ENCODE measurements at regions not wholly inside any gene's neighbourhood (a gene's known extent, or its start where the extent isn't known, plus 50 kb on each side); places are given as distances from the start of the nearest gene placed in this dataset.
"Not testable (repeated sequence)": the region's sequence is repeated elsewhere in the genome, so short reads cannot be mapped to it uniquely, and the experiment has no call there.

DNA sequence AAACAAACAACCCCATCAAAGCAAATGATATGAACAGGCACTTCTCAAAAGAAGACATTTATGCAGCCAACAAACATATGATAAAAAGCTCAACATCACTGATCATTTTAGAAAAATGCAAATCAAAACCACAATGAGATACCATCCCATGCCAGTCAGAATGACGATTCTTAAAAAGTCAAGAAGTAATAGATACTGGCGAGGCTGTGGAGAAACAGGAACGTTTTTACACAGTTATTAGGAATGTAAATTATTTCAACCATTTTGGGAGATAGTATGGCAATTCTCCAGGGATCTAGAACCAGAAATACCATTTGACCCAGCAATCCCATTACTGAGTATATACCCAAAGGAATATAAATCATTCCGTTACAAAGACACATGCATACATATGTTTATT is 370.4 kb downstream of the HHIPL2 start:
- DNase-seq (ENCODE audit: low read depth, low spot score), result not testable (repeated sequence)

DNA sequence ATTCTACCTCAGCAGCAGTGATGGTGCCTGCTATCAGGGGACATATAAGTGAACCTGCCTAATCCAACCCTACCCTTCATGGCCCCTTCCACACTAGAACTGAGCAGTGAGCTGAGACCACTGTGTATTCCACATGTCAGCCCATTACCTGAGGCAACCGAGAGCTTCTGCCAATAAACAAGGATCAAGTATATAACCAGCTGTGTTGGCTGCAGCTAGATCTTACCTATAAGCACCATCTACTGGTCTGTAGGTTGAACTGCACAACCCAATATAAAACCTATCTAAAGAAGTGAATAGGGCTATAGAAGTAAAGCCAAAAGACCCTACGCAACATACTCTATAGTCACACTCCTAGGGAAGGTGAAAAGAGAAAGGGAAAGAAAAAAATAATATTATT is 376.9 kb downstream of the HHIPL2 start:
- DNase-seq (ENCODE audit: low read depth, low spot score), result peak; percentile 45

- DNase-seq (ENCODE audit: low read depth, low spot score), result peak; percentile 11
Observed at GRCh38 chr1:222168621-222169020, 379.3 kb downstream of the HHIPL2 start.

DNA sequence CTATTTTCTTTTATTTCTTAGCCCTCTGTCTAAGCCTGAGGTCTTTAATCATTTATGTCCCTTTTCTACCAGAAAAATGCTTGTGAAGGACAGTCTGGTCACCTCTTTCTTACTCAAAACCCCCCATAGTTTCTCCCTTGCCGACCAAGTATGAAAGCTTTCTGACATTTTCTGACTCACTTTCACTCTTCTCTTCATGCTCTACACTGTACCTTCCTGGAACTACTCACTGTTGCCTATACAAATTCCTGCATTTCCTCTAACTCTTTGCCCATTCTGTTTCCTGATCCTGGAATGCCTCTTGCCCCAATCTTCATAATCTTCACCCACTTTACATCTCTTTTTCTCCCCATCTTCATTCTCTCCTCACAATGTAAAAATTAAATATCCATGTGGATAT is 380.0 kb downstream of the HHIPL2 start:
- no peak for DNase-seq (ENCODE audit: low read depth, low spot score)

GRCh38 chr1:222167111-222167510 is 380.8 kb downstream of the HHIPL2 start:
- DNase-seq (ENCODE audit: low read depth, low spot score), result peak; percentile 67

DNA sequence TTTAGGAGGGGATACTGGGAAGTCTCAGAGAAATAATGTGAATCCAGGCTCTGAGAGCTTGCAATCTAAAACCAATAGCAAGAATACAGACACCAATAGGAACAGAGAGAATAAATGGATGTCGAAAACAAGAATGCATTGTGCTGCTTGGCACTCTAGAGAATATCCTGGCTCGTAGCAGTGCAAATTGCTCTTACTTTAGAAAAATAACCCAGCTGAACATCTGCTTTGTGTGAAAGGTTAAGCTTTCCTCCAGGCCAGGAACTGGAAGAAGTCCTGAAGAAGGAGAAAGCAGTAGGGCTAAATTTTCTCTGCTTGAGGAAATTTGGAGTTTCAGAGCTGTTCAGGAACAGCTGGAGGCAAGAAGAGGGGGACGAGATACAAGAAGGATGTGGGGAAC is 382.3 kb downstream of the HHIPL2 start:
- no peak for DNase-seq (ENCODE audit: low read depth, low spot score)

DNA sequence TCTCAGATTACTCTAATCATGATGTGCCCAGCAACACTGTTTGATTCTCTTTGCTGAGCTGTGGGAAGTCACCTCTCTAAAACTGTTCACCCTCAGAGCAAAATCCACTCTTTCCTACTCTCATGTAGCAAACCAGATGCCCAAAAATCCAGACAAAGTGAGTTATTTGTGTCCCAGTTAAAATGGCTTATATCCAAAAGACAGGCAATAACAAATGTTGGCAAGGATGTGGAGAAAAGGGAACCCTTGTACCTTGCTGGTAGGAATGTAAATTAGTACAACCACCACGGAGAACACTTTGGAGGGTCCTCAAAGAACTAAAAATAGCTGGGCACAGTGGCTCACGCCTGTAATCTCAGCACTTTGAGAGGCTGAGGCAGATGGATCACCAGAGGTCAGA is 384.0 kb downstream of the HHIPL2 start:
- no peak for DNase-seq (ENCODE audit: low read depth, low spot score)

- DNase-seq (ENCODE audit: low read depth, low spot score), result peak; percentile 8
Observed at GRCh38 chr1:222161676-222162075, 386.2 kb downstream of the HHIPL2 start.

- no peak for DNase-seq (ENCODE audit: low read depth, low spot score)
Observed at GRCh38 chr1:222157612-222158011, 390.3 kb downstream of the HHIPL2 start.

GRCh38 chr1:222140206-222140605 is 398.3 kb upstream of the DUSP10 start:
- no peak for DNase-seq (ENCODE audit: low read depth, low spot score)

- no peak for DNase-seq (ENCODE audit: low read depth, low spot score)
Observed at GRCh38 chr1:222138095-222138494, 396.2 kb upstream of the DUSP10 start.

DNA sequence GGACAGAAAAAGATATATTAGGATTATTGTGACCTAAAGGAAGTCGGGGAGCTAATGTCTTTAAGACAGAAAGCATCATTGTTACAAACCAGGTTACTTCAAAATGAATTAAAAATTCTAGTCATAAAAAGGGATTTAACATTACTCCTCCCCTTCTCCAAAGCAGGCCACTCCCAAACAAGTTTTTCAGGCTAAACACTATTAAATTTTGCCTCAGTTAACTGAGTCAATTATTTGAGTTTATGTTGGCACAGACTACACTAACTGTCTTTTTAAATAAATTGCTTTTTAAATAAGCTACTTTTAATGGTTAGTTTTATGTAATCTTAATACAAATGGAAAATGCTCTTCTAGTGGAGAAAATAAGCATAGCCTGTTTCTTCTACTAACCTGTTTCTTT is 395.0 kb upstream of the DUSP10 start:
- no peak for DNase-seq (ENCODE audit: low read depth, low spot score)

- DNase-seq (ENCODE audit: low read depth, low spot score), result no peak
Observed at GRCh38 chr1:222129041-222129440, 387.2 kb upstream of the DUSP10 start.

GRCh38 chr1:222127526-222128152 is 385.8 kb upstream of the DUSP10 start:
- no peak for DNase-seq (ENCODE audit: low read depth, low spot score)

DNA sequence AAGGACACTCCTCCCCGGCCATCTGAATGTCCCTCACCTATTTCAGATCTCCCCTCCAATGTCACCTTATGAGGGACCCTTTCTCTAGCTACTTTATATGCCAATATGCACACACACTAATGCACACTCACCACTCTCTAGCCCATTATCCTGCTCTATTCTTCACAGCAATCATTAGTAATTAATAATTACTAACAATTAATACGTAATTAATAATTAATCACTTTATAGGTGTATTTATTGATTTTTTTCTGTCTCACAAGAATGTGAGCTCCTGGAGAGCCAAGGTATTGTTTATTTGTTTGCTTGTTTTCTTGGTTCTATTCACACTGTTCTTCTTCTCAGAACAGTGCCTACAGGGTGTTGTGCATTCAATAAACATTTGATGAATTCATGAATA is 385.2 kb upstream of the DUSP10 start:
- DNase-seq (ENCODE audit: low read depth, low spot score), result no peak

DNA sequence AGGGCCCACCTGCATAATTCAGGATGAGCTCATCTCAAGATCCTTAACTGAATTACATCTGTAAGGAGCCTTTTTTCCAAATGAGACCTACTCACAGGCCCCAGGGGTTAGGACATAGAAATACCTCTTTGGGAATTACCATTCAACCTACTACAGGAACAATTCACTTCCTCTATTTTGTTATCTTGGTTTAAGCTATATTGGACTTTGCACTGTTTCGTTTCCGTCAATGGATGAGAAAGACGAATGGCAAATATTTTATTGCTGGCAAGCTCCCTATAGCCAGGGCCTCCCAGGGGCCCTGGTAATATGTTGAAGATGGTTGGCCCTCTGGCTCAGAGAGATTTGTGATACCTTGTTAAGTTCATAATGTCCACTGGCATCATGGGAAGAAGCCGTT is 384.2 kb upstream of the DUSP10 start:
- DNase-seq (ENCODE audit: low read depth, low spot score), result no peak

- DNase-seq (ENCODE audit: low read depth, low spot score), result no peak
Observed at GRCh38 chr1:222124602-222125001, 382.7 kb upstream of the DUSP10 start.

DNA sequence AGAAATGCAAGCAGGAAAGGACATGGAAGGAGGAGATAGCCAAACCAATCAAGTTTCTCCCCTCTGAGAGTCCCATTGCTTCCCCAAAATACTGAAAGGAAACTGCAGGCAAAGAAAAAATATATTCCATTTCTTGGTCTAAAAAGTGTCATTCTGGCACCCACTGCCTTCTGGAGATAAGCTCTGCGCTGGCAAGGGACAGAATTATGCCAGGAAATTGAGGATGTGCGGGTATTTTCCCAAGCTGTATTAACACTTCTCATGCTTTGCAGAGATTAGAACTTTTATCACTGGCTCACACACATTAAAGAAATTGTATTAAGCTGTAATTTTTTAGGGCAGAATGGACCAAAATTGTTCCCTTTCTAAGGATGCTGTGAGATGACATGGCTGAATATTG is 381.2 kb upstream of the DUSP10 start:
- no peak for DNase-seq (ENCODE audit: low read depth, low spot score)

DNA sequence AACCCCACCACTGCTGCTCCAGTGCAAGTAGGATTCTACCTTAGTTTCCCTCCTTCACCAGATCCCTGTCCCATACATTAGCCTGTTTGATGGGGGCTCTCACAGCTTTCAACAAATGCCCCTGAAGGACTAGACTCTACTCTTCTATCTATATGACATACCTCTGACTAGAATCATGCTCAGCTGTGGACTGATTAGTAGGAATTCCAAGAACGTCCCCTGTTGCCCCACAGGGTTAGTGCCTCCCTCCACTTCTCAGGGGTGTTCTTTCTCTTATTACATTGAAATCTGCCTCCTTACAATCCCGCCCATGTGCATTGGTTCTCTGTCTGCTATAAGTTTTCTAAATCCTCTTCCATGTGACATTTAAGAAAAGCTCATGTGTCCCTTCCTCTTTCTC is 375.9 kb upstream of the DUSP10 start:
- DNase-seq (ENCODE audit: low read depth, low spot score), result no peak

DNA sequence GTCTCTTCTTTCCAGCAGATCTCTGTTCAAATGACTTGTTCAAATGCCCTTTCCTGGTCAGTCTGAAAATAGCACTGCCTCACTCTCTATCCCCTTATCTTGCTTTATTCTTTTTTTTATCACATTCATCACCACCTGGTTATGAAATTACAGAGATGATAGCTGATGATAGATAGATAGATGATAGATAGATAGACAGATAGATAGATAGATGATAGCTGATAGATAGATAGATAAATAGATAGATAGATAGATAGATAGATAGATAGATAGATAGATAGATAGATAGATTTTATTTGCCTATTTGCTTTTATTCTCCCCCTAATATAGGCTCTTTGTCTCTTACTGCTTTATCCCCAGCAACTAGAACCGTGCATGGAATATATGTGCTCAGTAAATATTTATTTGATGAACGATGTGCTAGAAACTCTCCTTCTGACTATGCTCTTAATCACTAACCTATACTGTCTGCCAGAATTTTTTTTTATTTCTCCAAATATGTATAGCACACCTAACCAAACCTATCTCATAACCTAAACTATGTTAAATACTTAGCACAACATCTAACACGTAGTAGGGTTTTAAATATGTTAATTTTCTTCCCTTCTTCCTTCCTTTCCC is 372.8 kb upstream of the DUSP10 start:
- DNase-seq (ENCODE audit: low read depth, low spot score), result no peak

DNA sequence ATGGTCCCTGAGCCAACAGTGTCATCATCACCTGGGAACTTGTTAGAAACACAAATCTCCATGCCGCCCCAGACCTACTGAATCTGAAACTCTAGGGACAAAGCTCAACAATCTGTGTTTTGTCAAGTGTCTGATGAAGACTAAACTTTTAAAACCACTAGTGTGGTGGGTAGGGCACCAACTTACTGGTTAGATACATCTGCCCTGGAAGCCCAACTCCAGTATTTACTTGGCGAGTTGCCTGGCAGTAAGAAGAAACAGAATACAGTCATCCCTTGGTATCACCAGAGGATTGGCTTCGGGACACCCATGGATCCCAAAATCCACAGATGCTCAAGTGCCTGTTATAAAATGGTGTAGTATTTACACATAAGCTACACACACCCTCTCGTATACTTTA is 367.9 kb upstream of the DUSP10 start:
- no peak for DNase-seq (ENCODE audit: low read depth, low spot score)

DNA sequence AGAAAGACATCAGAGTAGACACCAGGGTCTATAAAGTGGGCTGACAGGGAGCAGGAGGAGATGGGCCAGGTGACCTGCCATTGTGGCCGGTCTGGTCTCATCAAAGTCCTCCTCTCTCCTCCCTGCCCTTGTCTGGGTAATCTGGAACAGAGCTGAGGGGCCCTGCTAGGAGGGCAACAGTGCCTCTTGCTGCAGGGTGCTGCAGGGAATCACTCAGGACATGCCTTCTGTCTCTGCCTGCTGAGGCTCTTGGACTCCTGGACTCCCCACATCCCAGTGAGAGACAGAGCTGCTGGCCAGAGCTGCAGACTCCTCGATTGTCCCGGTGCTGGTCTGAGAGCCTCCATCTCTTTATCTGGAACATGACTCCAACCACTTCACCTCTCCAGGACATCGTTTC is 366.1 kb upstream of the DUSP10 start:
- no peak for DNase-seq (ENCODE audit: low read depth, low spot score)

- DNase-seq (ENCODE audit: low read depth, low spot score), result no peak
Observed at GRCh38 chr1:222107267-222107666, 365.4 kb upstream of the DUSP10 start.

DNA sequence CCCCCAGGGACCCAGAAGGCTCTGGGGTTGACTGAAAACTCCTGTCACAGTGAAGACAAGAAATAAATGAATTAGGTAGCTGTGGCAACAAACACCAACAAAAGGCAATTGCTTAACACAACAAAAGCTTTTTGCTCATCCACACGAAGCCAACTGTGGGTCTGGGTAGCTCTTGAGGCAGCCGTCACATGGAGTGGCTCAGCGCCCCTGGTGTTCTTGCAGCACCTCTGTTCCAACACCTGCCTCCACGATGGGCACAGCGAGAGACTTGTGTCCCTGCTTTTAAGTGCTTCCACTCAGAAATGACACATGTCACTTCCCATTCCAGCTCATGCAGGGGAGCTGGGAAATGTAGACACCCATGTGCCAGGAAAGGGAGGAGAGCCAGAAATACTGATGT is 364.5 kb upstream of the DUSP10 start:
- no peak for DNase-seq (ENCODE audit: low read depth, low spot score)

Data from astrocyte of the hippocampus (primary cell).